Kidney epithelial cell (primary cell): ENCODE measurements at regions not wholly inside any gene's neighbourhood (a gene's known extent, or its start where the extent isn't known, plus 50 kb on each side); places are given as distances from the start of the nearest gene placed in this dataset.

ENCODE experiments used
- DNase-seq: peaks from one replicate; pipeline ENCODE4 v3.0.0-alpha.2; 2010; ENCODE audit warnings: low read depth
- H3K27me3 ChIP-seq: 2 replicates; pipeline ENCODE4 v1.6.0; 2011; ENCODE audit warnings: low read length; ENCODE audit not compliant: control insufficient read depth, insufficient read depth
- H3K36me3 ChIP-seq: 2 replicates; pipeline ENCODE4 v1.5.1; 2011; ENCODE audit warnings: low read length; ENCODE audit not compliant: control insufficient read depth, insufficient read depth
- H3K4me3 ChIP-seq: 2 replicates; pipeline ENCODE4 v1.5.1; 2011; ENCODE audit warnings: low read depth, mild to moderate bottlenecking, control low read depth, low read length
- CTCF ChIP-seq: IDR thresholded peaks from 2 replicates; pipeline ENCODE4 v1.5.1; 2011; ENCODE audit warnings: mild to moderate bottlenecking, moderate library complexity, low read length, control low read depth, inconsistent platforms; ENCODE audit not compliant: insufficient read depth, poor library complexity, severe bottlenecking

DNA sequence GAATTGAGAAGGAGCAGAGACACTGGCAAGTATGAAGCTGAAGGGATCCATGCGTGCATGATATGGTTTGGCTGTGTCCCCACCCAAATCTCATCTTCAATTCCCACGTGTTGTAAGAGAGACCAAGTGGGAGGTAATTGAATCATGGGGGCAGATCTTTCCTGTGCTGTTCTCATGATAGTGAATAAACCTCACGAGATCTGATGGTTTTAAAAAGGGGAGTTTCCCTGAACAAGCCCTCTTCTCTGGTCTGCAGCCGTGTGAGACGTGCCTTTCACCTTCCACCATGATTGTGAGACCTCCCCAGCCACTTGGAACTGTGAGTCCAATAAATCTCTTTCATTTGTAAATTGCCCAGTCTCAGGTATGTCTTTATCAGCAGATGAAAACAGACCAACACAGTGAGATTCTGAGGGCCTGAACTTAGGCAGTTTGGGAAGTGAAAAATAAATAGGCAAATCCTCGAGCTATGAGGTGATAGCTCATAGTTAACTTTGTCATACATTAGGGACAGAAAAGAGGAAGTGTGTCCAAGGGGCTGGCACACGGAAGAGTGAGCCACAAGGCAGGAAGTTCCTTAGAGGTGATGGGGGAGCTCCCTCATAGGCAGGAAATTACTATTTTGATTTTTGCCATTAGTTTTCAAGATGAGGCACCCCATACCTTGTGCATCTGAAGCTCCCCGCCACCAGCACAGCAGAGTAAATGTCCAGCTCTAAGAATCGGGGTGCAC lies 658.8 kb upstream of the ID2 start:
- no peak for DNase-seq
- H3K4me3 ChIP-seq, result no peak overlapping the region
- no peaks in the 10 kb centered on the region for H3K27me3 ChIP-seq
- H3K36me3 ChIP-seq, result no peaks in the 10 kb centered on the region
- no peak for TF ChIP-seq CTCF

DNA sequence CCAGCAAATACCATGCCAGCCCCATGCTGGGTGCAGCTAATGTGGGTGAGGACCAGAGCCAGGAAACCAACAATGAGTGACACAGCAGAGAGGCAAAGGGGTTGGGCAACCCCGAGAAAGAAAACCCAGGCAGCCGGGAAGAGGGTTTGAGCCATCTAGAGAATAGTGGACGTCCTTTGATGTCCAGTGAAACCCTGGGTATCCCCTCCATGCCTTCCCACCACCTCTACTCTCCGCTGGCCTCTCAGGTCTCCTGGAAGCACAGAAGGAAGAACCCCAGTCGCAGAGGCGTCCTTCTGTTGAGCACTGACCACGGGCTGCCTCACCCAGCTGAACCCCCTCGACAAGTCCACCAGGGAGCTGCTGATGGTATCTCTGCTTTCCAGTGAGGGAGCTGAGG lies 657.4 kb upstream of the ID2 start:
- no peaks in the 10 kb centered on the region for H3K36me3 ChIP-seq
- DNase-seq, result no peak
- TF ChIP-seq CTCF, result no peak
- H3K4me3 ChIP-seq, result no peak overlapping the region
- no peaks in the 10 kb centered on the region for H3K27me3 ChIP-seq

GRCh38 chr2:8026381-8026780 lies 655.5 kb upstream of the ID2 start:
- no peak for DNase-seq
- Histone ChIP-seq H3K4me3 (no peak overlapping the region), H3K36me3 (no peaks in the 10 kb centered on the region), H3K27me3 (no peaks in the 10 kb centered on the region)
- no peak for TF ChIP-seq CTCF

GRCh38 chr2:8027387-8027786 lies 654.5 kb upstream of the ID2 start:
- Histone ChIP-seq H3K4me3 (no peak overlapping the region), H3K27me3 (no peaks in the 10 kb centered on the region), H3K36me3 (no peaks in the 10 kb centered on the region)
- DNase-seq, result no peak
- no peak for TF ChIP-seq CTCF

- no peaks in the 10 kb centered on the region for H3K36me3 ChIP-seq
- no peak for TF ChIP-seq CTCF
- H3K27me3 ChIP-seq, result no peaks in the 10 kb centered on the region
- no peak for DNase-seq
- no peak overlapping the region for H3K4me3 ChIP-seq
Observed at GRCh38 chr2:8028036-8028435, 653.8 kb upstream of the ID2 start.

- Histone ChIP-seq H3K36me3 (no peaks in the 10 kb centered on the region), H3K4me3 (no peak overlapping the region), H3K27me3 (no peaks in the 10 kb centered on the region)
- DNase-seq, result no peak
- TF ChIP-seq CTCF, result no peak
Observed at GRCh38 chr2:8028436-8028835, 653.4 kb upstream of the ID2 start.
